CD14-positive monocyte (primary cell): ENCODE measurements at regions not wholly inside any gene's neighbourhood (a gene's known extent, or its start where the extent isn't known, plus 50 kb on each side); places are given as distances from the start of the nearest gene placed in this dataset.

ENCODE experiments used
- DNase-seq, 3 donors: peaks; one replicate each; pipeline ENCODE4 v3.0.0-alpha.2; 2011 to 2022
- H2AFZ ChIP-seq: 2 replicates; pipeline ENCODE4 v1.6.0; 2012; ENCODE audit warnings: mild to moderate bottlenecking, low read depth, low read length, inconsistent platforms; ENCODE audit not compliant: insufficient read depth, poor library complexity, severe bottlenecking
- H3K27ac ChIP-seq, 2 donors: 1 replicate in 1 of 2; 2 replicates in 1 of 2; pipeline ENCODE4 v1.5.1; 2012 to 2013; ENCODE audit warnings: low read length in 2 of 2, control low read depth in 1 of 2, inconsistent platforms in 1 of 2, low read depth in 1 of 2, mild to moderate bottlenecking in 1 of 2
- H3K27me3 ChIP-seq, 2 donors: one replicate each; pipeline versions ENCODE4 v1.6.0 to v1.6.1; 2011 to 2013; ENCODE audit warnings: low read length in 2 of 2; ENCODE audit not compliant: control insufficient read depth in 2 of 2, insufficient read depth in 2 of 2
- H3K36me3 ChIP-seq, 2 donors: replicated peaks in 1 of 2; 1 replicate in 1 of 2; 2 replicates in 1 of 2; pipeline versions ENCODE4 v1.5.1 to v1.6.1; 2012 to 2013; ENCODE audit warnings: low read length in 2 of 2, control low read depth in 1 of 2, inconsistent platforms in 1 of 2, mild to moderate bottlenecking in 1 of 2; ENCODE audit not compliant: insufficient read depth in 2 of 2, control insufficient read depth in 1 of 2
- H3K4me1 ChIP-seq, 2 donors: 1 replicate in 1 of 2; 2 replicates in 1 of 2; pipeline versions ENCODE4 v1.5.1 to v1.6.1; 2012 to 2013; ENCODE audit warnings: low read length in 2 of 2, control low read depth in 1 of 2, inconsistent platforms in 1 of 2, mild to moderate bottlenecking in 1 of 2, moderate library complexity in 1 of 2; ENCODE audit not compliant: insufficient read depth in 2 of 2, control insufficient read depth in 1 of 2
- H3K4me2 ChIP-seq: replicated peaks from 2 replicates; pipeline ENCODE3; 2012; ENCODE audit warnings: low read length, moderate library complexity, mild to moderate bottlenecking; ENCODE audit not compliant: poor library complexity, severe bottlenecking; ENCODE audit errors: extremely low read depth
- H3K4me3 ChIP-seq, 3 experiments: fragments of 200-600 bp in 1 of 3; sonication (generic) in 1 of 3; replicated peaks in 1 of 3; 1 replicate in 2 of 3; 2 replicates in 1 of 3; pipeline ENCODE4 v1.5.1; 2011 to 2013; ENCODE audit warnings: low read length in 3 of 3, mild to moderate bottlenecking in 3 of 3, control low read depth in 2 of 3, low read depth in 2 of 3, inconsistent platforms in 1 of 3, moderate library complexity in 1 of 3
- H3K79me2 ChIP-seq: 2 replicates; pipeline ENCODE4 v1.6.0; 2012; ENCODE audit warnings: mild to moderate bottlenecking, control low read depth, inconsistent platforms, low read length, moderate library complexity; ENCODE audit not compliant: insufficient read depth
- H3K9ac ChIP-seq: 2 replicates; pipeline ENCODE4 v1.6.0; 2017; ENCODE audit warnings: low read length, mild to moderate bottlenecking; ENCODE audit not compliant: insufficient read depth, poor library complexity, severe bottlenecking
- H3K9me3 ChIP-seq, 2 donors: replicated peaks in 1 of 2; 1 replicate in 1 of 2; 2 replicates in 1 of 2; pipeline versions ENCODE4 v1.5.1 to v1.6.1; 2012 to 2013; ENCODE audit warnings: low read length in 2 of 2, control low read depth in 1 of 2; ENCODE audit not compliant: control insufficient read depth in 1 of 2, insufficient read depth in 1 of 2
- H4K20me1 ChIP-seq: 2 replicates; pipeline ENCODE4 v1.6.0; 2012; ENCODE audit warnings: mild to moderate bottlenecking, low read length, control low read depth, moderate library complexity; ENCODE audit not compliant: insufficient read depth
- H3K27ac Mint-ChIP-seq, 7 donors: one replicate each; pipeline ENCODE4 v1.8.0; 2020; ENCODE audit warnings: mild to moderate bottlenecking in 7 of 7, mixed read lengths in 7 of 7, moderate library complexity in 6 of 7, inconsistent platforms in 2 of 7
- H3K27me3 Mint-ChIP-seq, 3 donors: one replicate each; pipeline ENCODE4 v1.8.0; 2021 to 2022; ENCODE audit warnings: low read depth in 3 of 3, mild to moderate bottlenecking in 3 of 3, mixed read lengths in 3 of 3, moderate library complexity in 3 of 3, inconsistent platforms in 1 of 3
- H3K36me3 Mint-ChIP-seq, 2 donors: one replicate each; pipeline ENCODE4 v1.8.0; 2020; ENCODE audit warnings: mixed read lengths in 2 of 2, inconsistent platforms in 1 of 2, mild to moderate bottlenecking in 1 of 2
- H3K4me1 Mint-ChIP-seq: one replicate; pipeline ENCODE4 v1.8.0; 2020; ENCODE audit warnings: mild to moderate bottlenecking, mixed read lengths
- H3K4me3 Mint-ChIP-seq, 2 donors: one replicate each; pipeline ENCODE4 v1.8.0; 2020; ENCODE audit warnings: mild to moderate bottlenecking in 2 of 2, mixed read lengths in 2 of 2, moderate library complexity in 1 of 2
- H3K9me3 Mint-ChIP-seq, 7 donors: one replicate each; pipeline ENCODE4 v1.8.0; 2020 to 2022; ENCODE audit warnings: mixed read lengths in 7 of 7, mild to moderate bottlenecking in 6 of 7, moderate library complexity in 6 of 7, inconsistent platforms in 2 of 7
- WGBS: methylation state at CpG from one replicate; pipeline ENCODE4 v1.1.5; 2013; ENCODE audit warnings: missing lambda C conversion rate; ENCODE audit not compliant: insufficient coverage; 5-methylcytosine and 5-hydroxymethylcytosine counted together
- intact Hi-C, 2 donors: fragments of 100-400 bp; cut with micrococcal nuclease; formaldehyde crosslinking; loops; one replicate each; pipeline versions ENCODE4 v1.15.0 to v1.15.1; 2023
- TF ChIP-seq, protein P1 (sequence below): fragments of 200-600 bp; IDR thresholded peaks from one replicate; pipeline ENCODE4 v1.8.0; 2022; ENCODE audit warnings: antibody characterized with exemption, mild to moderate bottlenecking

DNA sequence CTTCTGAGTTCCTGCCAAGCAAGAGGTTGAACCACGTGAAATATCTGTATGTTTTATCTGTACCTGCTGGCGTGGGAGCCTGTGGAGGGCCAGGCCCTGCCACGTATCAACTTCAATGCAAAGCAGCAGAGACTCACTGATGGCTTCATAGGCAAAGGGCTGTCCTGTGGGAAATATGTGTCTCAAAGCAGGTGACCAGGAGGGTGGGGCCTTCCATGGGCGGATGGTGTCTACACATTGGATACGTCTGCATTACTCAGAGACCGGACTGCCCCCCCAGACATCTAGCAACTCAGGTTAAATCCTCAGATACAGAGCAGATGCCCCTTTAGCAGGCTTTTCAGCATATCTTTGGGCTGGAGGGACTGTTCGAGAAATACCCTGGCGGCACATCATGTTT lies 210.8 kb upstream of the C1orf174 start:
- Mint-ChIP-seq H3K36me3 (no peaks in the 10 kb centered on the region), H3K4me3 (no peak overlapping the region), H3K27me3 (peaks cover 2 to 5% (median 2%) of the 10 kb centered on the region in 3 donors), H3K9me3 (peaks cover 2 to 17% (median 8%) of the 10 kb centered on the region in 7 donors), H3K4me1 (no peaks in the 10 kb centered on the region), H3K27ac (no peak overlapping the region)
- Histone ChIP-seq H3K4me1 (no peaks in the 10 kb centered on the region), H4K20me1 (no peaks in the 10 kb centered on the region), H3K9ac (no peak overlapping the region), H3K36me3 (no peaks in the 10 kb centered on the region), H2AFZ (no peak overlapping the region), H3K4me3 (no peak overlapping the region), H3K27ac (no peak overlapping the region), H3K79me2 (no peaks in the 10 kb centered on the region), H3K4me2 (no peak overlapping the region), H3K27me3 (no peaks in the 10 kb centered on the region), H3K9me3 (peaks cover 0 to 6% of the 10 kb centered on the region in 2 donors)
- TF ChIP-seq, protein P1, sequence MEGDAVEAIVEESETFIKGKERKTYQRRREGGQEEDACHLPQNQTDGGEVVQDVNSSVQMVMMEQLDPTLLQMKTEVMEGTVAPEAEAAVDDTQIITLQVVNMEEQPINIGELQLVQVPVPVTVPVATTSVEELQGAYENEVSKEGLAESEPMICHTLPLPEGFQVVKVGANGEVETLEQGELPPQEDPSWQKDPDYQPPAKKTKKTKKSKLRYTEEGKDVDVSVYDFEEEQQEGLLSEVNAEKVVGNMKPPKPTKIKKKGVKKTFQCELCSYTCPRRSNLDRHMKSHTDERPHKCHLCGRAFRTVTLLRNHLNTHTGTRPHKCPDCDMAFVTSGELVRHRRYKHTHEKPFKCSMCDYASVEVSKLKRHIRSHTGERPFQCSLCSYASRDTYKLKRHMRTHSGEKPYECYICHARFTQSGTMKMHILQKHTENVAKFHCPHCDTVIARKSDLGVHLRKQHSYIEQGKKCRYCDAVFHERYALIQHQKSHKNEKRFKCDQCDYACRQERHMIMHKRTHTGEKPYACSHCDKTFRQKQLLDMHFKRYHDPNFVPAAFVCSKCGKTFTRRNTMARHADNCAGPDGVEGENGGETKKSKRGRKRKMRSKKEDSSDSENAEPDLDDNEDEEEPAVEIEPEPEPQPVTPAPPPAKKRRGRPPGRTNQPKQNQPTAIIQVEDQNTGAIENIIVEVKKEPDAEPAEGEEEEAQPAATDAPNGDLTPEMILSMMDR: no peak
- no peak for DNase-seq
- intact Hi-C loops: no loop called here
- 85% methylated on average over 6 of the region's 8 CpGs for WGBS

DNA sequence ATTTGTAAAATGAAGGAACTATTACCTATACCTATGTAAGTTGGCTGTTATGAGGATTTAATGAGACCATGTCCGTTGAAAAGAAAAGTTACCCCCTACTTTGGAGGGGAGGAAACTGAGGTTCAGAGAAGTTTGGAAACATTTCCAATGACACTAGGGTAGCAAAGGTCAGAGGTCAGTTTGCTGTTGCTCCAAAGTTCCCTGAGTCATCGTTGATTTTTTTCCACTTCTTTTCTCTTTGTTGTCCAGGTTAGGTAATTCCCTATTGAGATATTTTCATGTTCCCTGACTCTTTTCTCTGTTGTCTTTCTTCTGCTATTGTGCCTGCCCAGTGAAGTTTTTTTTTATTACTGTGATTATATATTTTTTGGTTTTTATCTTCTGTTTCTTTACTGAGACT lies 213.8 kb upstream of the C1orf174 start:
- intact Hi-C loops: no loop called here
- no peak overlapping the region for H3K4me3 ChIP-seq
- no peaks in the 10 kb centered on the region for H3K4me1 Mint-ChIP-seq
- H3K36me3 ChIP-seq: no peaks in the 10 kb centered on the region
- H3K4me3 Mint-ChIP-seq: no peak overlapping the region
- H3K27ac ChIP-seq: no peak overlapping the region
- H2AFZ ChIP-seq: no peak overlapping the region
- no peaks in the 10 kb centered on the region for H3K79me2 ChIP-seq
- peaks cover 0 to 8% (median 7%) of the 10 kb centered on the region in 3 donors for H3K27me3 Mint-ChIP-seq
- no peaks in the 10 kb centered on the region for H4K20me1 ChIP-seq
- H3K9me3 ChIP-seq: peaks cover 0 to 6% of the 10 kb centered on the region in 2 donors
- H3K9ac ChIP-seq: no peak overlapping the region
- no CpG with 5 or more reads among the region's 2 CpGs for WGBS
- no peak for DNase-seq
- H3K4me1 ChIP-seq: no peaks in the 10 kb centered on the region
- no peaks in the 10 kb centered on the region for H3K27me3 ChIP-seq
- no peak overlapping the region for H3K27ac Mint-ChIP-seq
- peaks cover 2 to 17% (median 8%) of the 10 kb centered on the region in 7 donors for H3K9me3 Mint-ChIP-seq
- TF ChIP-seq, protein P1: no peak
- no peaks in the 10 kb centered on the region for H3K36me3 Mint-ChIP-seq
- H3K4me2 ChIP-seq: no peak overlapping the region
